ENCODE measurements at regions not wholly inside any gene's neighbourhood (a gene's known extent, or its start where the extent isn't known, plus 50 kb on each side); places are given as distances from the start of the nearest gene placed in this dataset.

DNA sequence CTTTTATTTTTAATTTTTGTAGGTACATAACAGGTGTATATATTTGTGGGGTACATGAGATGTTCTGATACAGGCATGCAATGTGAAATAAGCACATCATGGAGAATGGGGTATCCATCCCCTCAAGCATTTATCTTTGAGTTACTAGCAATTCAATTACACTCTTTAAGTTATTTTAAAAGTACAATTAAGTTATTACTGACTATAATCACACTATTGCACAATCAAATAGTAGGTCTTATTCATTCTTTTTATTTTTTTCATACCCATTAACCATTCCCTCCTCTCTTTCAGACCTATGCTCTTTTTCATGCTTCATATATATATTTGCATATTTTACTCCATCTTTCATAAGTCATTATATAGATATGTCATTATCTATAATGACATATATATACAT, 93.3 kb downstream of the MAGEB5 start:
- H3K27ac ChIP-seq (ENCODE audit: low read depth in 1 of 2, low read length in 2 of 2) = no peak overlapping the region
- H3K27me3 ChIP-seq (ENCODE audit: control insufficient read depth in 2 of 2, insufficient read depth in 2 of 2, low read length in 2 of 2) = no peaks in the 10 kb centered on the region
- Mint-ChIP-seq H3K9me3 (peaks cover 0 to 4% (median 3%) of the 10 kb centered on the region in 7 donors), H3K36me3 (no peaks in the 10 kb centered on the region), H3K4me1 (no peaks in the 10 kb centered on the region), H3K27me3 (ENCODE audit: low read depth in 3 of 3) (no peaks in the 10 kb centered on the region), H3K27ac (no peak overlapping the region), H3K4me3 (no peak overlapping the region)
- no peaks in the 10 kb centered on the region for H3K79me2 ChIP-seq (ENCODE audit: insufficient read depth, low read length)
- intact Hi-C loops (cut with micrococcal nuclease) = no loop called here
- H2AFZ ChIP-seq (ENCODE audit: insufficient read depth, low read depth, low read length, poor library complexity, severe bottlenecking) = no peak overlapping the region
- no peak overlapping the region for H3K4me3 ChIP-seq (replicated peaks in 1 of 3; ENCODE audit: low read depth in 2 of 3, low read length in 3 of 3)
- no peak overlapping the region for H3K9ac ChIP-seq (ENCODE audit: insufficient read depth, low read length, poor library complexity, severe bottlenecking)
- no peaks in the 10 kb centered on the region for H4K20me1 ChIP-seq (ENCODE audit: insufficient read depth, low read length)
- no peak overlapping the region for H3K4me2 ChIP-seq (replicated peaks; ENCODE audit: extremely low read depth, low read length, poor library complexity, severe bottlenecking)
- H3K36me3 ChIP-seq (replicated peaks in 1 of 2; ENCODE audit: control insufficient read depth in 1 of 2, insufficient read depth in 2 of 2, low read length in 2 of 2) = no peaks in the 10 kb centered on the region
- no peaks in the 10 kb centered on the region for H3K4me1 ChIP-seq (ENCODE audit: control insufficient read depth in 1 of 2, insufficient read depth in 2 of 2, low read length in 2 of 2)
- DNase-seq = no peak
- TF ChIP-seq CTCF (IDR thresholded peaks at IDR 0.05) = no peak
- H3K9me3 ChIP-seq (replicated peaks in 1 of 2; ENCODE audit: control insufficient read depth in 1 of 2, insufficient read depth in 1 of 2, low read length in 2 of 2) = no peaks in the 10 kb centered on the region

- Histone ChIP-seq H3K27me3 (ENCODE audit: control insufficient read depth in 2 of 2, insufficient read depth in 2 of 2, low read length in 2 of 2) (no peaks in the 10 kb centered on the region), H3K9ac (ENCODE audit: insufficient read depth, low read length, poor library complexity, severe bottlenecking) (no peak overlapping the region), H3K9me3 (replicated peaks in 1 of 2; ENCODE audit: control insufficient read depth in 1 of 2, insufficient read depth in 1 of 2, low read length in 2 of 2) (no peaks in the 10 kb centered on the region), H3K36me3 (replicated peaks in 1 of 2; ENCODE audit: control insufficient read depth in 1 of 2, insufficient read depth in 2 of 2, low read length in 2 of 2) (no peaks in the 10 kb centered on the region), H3K4me1 (ENCODE audit: control insufficient read depth in 1 of 2, insufficient read depth in 2 of 2, low read length in 2 of 2) (no peaks in the 10 kb centered on the region), H4K20me1 (ENCODE audit: insufficient read depth, low read length) (no peaks in the 10 kb centered on the region), H3K79me2 (ENCODE audit: insufficient read depth, low read length) (no peaks in the 10 kb centered on the region), H3K27ac (ENCODE audit: low read depth in 1 of 2, low read length in 2 of 2) (no peak overlapping the region), H2AFZ (ENCODE audit: insufficient read depth, low read depth, low read length, poor library complexity, severe bottlenecking) (no peak overlapping the region), H3K4me3 (replicated peaks in 1 of 3; ENCODE audit: low read depth in 2 of 3, low read length in 3 of 3) (no peak overlapping the region), H3K4me2 (replicated peaks; ENCODE audit: extremely low read depth, low read length, poor library complexity, severe bottlenecking) (no peak overlapping the region)
- no CpG with 5 or more reads among the region's 1 CpG for WGBS (ENCODE audit: insufficient coverage)
- Mint-ChIP-seq H3K4me1 (no peaks in the 10 kb centered on the region), H3K36me3 (no peaks in the 10 kb centered on the region), H3K9me3 (peaks cover 0 to 3% (median 0%) of the 10 kb centered on the region in 7 donors), H3K27me3 (ENCODE audit: low read depth in 3 of 3) (no peaks in the 10 kb centered on the region), H3K27ac (no peak overlapping the region), H3K4me3 (no peak overlapping the region)
- no peak for DNase-seq
- no peak for TF ChIP-seq CTCF (IDR thresholded peaks at IDR 0.05)
- intact Hi-C loops (cut with micrococcal nuclease) = no loop called here
Measured at GRCh38 chrX:26295425-26295824, 79.5 kb downstream of the MAGEB5 start.

Data from CD14-positive monocyte (primary cell).